NB4 (cell line): ENCODE measurements at regions not wholly inside any gene's neighbourhood (a gene's known extent, or its start where the extent isn't known, plus 50 kb on each side); places are given as distances from the start of the nearest gene placed in this dataset.
"Not testable (repeated sequence)": the region's sequence is repeated elsewhere in the genome, so short reads cannot be mapped to it uniquely, and the experiment has no call there.

ENCODE experiments used
- DNase-seq: peaks from one replicate; pipeline ENCODE4 v3.0.0; 2010; ENCODE audit warnings: low read depth
- H3K4me3 ChIP-seq: one replicate; pipeline ENCODE4 v1.5.1; 2011; ENCODE audit warnings: mild to moderate bottlenecking, low read depth, low read length, moderate library complexity
- MYC ChIP-seq: IDR thresholded peaks from 2 replicates; pipeline ENCODE4 v1.6.1; 2011; ENCODE audit warnings: low read depth, low read length
- POLR2A ChIP-seq: IDR thresholded peaks from 2 replicates; pipeline ENCODE4 v1.6.1; 2011; ENCODE audit warnings: mild to moderate bottlenecking; ENCODE audit not compliant: insufficient read length; ENCODE audit errors: extremely low read depth
- TF ChIP-seq, protein P1 (sequence below): IDR thresholded peaks from one replicate; pipeline ENCODE4 v1.5.1; 2012; ENCODE audit warnings: low read depth, low read length
- TF ChIP-seq, protein P2 (sequence below): IDR thresholded peaks from 2 replicates; pipeline ENCODE4 v1.6.1; 2011; ENCODE audit warnings: low read depth, low read length

DNA sequence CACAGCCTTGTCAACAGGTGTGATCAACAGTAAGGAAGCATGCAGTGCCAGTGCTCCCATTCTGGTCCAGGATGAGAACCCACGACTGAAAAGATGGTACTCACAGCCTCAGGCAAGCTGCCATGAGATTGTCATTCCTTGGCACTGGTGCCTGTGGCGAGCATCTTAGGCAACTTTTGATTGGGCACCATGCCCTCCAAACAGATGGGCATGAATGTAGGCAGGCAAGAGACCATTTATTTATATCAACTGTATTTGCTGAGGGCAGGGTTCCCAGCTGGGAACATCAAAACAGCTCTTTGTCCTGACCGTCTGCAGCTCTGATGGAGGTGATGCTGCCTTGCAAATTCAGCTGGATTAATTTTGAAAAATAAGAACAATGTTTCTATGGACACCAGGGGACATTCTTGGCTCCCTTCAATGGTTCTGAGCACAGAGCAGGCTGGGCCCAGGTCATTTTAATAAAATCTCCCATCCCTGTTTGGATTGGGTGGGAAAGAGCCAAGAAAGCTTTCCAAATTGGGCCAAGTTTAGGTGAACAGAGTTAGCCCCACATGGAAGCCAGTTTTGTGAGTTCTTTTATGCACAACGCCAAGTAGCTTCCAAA is 522.5 kb downstream of the RMST start:
- TF ChIP-seq MYC, result no peak
- TF ChIP-seq, protein P1, sequence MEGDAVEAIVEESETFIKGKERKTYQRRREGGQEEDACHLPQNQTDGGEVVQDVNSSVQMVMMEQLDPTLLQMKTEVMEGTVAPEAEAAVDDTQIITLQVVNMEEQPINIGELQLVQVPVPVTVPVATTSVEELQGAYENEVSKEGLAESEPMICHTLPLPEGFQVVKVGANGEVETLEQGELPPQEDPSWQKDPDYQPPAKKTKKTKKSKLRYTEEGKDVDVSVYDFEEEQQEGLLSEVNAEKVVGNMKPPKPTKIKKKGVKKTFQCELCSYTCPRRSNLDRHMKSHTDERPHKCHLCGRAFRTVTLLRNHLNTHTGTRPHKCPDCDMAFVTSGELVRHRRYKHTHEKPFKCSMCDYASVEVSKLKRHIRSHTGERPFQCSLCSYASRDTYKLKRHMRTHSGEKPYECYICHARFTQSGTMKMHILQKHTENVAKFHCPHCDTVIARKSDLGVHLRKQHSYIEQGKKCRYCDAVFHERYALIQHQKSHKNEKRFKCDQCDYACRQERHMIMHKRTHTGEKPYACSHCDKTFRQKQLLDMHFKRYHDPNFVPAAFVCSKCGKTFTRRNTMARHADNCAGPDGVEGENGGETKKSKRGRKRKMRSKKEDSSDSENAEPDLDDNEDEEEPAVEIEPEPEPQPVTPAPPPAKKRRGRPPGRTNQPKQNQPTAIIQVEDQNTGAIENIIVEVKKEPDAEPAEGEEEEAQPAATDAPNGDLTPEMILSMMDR, result no peak
- TF ChIP-seq POLR2A, result no peak
- DNase-seq, result no peak
- no peak overlapping the region for H3K4me3 ChIP-seq

DNA sequence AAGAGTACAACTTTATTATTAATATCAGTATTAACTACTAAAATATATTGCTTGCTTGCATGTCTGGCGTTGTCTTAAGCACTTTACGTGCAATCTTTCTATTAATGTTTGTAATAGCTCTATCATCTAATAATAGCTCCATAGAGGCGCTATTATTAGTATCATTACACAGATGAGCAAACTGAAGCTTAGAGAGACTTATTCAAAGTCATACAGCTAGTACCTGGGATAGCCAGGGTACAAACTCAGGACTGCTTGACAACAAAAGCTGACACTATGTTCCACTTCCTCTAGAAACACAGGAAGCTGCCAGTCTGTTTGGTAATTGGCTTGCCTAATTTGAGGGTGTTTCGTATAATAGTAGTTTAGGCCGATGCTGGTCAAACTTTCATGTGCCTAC is 523.2 kb downstream of the RMST start:
- TF ChIP-seq, protein P1, result no peak
- TF ChIP-seq, protein P2, sequence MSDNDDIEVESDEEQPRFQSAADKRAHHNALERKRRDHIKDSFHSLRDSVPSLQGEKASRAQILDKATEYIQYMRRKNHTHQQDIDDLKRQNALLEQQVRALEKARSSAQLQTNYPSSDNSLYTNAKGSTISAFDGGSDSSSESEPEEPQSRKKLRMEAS, result no peak
- no peak overlapping the region for H3K4me3 ChIP-seq
- no peak for DNase-seq

DNA sequence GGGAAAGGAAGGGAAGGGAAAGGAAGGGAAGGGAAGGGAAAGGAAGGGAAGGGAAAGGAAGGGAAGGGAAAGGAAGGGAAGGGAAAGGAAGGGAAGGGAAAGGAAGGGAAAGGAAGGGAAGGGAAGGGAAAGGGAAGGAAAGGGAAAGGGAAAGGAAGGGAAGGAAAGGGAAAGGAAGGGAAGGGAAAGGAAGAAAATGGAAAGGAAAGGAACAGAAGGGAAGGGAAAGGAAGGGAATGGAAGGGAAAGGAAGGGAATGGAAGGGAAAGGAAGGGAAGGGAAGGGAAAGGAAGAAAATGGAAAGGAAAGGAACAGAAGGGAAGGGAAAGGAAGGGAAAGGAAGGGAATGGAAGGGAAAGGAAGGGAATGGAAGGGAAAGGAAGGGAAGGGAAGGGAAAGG is 526.0 kb downstream of the RMST start:
- DNase-seq, H3K4me3 ChIP-seq: not testable (repeated sequence)

DNA sequence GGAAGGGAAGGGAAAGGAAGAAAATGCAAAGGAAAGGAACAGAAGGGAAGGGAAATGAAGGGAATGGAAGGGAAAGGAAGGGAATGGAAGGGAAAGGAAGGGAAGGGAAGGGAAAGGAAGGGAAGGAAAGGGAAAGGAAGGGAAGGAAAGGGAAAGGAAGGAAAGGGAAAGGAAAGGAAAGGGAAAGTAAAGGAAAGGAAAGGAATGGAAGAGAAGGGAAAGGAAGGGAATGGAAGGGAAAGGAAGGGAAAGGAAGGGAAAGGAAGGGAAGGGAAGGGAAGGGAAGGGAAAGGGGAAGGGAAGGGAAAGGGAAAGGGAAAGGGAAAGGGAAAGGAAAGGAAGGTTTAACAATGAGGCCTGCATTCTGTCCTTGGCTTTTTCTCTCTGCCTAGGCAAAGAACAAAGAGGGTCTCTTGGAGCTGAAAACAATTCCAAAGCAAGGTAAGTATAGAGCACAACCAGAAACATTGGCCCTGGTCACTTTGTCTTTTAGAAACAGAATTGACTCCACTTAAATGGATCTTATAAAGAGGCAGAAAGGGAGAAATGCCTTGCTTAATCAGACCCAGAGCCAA is 525.9 kb upstream of the TMPO start:
- H3K4me3 ChIP-seq, result no peak overlapping the region
- DNase-seq, result no peak
- TF ChIP-seq POLR2A, result no peak
- TF ChIP-seq MYC, result no peak
- TF ChIP-seq, protein P2, result no peak
- TF ChIP-seq, protein P1, result no peak

DNA sequence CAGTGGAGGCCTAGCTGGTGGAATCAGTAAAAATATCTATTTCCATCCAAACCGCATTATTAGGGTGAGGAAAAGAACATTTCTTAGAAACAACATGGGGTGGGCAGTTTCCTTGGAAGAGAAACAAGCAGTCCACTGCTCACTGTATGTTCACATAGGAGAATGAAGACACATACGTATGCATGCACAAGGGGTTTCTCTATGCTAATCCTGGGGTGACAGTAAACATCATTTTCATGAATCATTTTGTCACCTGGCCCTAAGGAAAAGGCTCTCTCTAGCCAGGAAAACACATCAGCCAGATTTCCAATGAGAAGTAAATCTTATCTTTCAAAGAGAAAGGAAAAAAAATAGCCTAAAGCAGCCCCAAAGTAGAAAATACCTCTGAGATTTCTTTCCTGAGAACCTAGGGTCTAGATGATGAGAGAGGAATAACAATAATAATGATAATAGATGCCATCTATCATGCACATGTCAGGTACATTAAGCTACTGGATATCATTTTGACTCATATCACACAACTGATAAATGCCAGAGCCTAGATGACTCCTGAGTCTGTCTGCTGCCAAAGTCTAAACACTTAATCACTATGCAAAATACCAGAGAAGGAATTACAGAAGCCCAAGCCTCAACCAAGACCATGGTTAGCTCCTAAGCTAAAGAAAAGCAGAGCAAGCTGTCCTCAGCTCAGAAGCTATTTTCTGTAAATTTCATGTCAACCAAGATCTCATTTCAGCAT is 520.5 kb upstream of the TMPO start:
- DNase-seq, result no peak
- H3K4me3 ChIP-seq, result no peak overlapping the region
- TF ChIP-seq MYC, result no peak
- TF ChIP-seq, protein P2, result no peak
- TF ChIP-seq, protein P1, result no peak

DNA sequence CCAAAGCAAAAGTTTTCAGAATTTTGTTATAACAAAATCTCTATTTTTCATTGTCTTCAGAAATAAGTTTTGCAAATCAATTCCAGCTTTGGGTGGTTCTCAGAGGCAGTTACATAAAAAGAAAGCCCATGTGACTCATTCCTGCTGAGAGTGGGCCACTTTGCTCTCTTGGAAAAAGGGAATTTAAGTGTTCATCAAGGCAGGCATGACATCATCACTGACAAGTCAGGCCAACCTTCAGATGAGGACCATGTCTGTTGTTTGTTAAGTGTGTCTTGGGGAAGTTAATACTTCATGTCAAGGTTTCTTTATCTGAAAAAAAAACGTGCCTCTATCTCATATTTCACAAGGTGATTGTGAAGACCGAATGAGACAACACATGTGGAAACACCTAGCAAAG is 519.8 kb upstream of the TMPO start:
- no peak overlapping the region for H3K4me3 ChIP-seq
- no peak for DNase-seq
- TF ChIP-seq MYC, result no peak
- TF ChIP-seq, protein P2, result no peak
- TF ChIP-seq, protein P1, result no peak
- no peak for TF ChIP-seq POLR2A
